Mesenchymal stem cell (in vitro differentiated cells and primary cell): ENCODE measurements at regions not wholly inside any gene's neighbourhood (a gene's known extent, or its start where the extent isn't known, plus 50 kb on each side); places are given as distances from the start of the nearest gene placed in this dataset.
A peak's percentile ranks its signal among the peaks of the same experiment; 100 is the strongest.

Source experiments
- DNase-seq: peaks from one replicate; pipeline ENCODE4 v3.0.0-alpha.2; 2013
- H2AFZ ChIP-seq: one replicate; pipeline ENCODE4 v1.6.1; 2013; ENCODE audit warnings: low read depth, mild to moderate bottlenecking, control low read depth, inconsistent platforms, low read length, moderate library complexity
- H2AK5ac ChIP-seq: 2 replicates; pipeline ENCODE4 v1.6.1; 2013; ENCODE audit warnings: low read length, moderate library complexity, mild to moderate bottlenecking, inconsistent platforms; ENCODE audit not compliant: severe bottlenecking
- H2BK120ac ChIP-seq: one replicate; pipeline ENCODE4 v1.6.1; 2013; ENCODE audit warnings: low read depth, mild to moderate bottlenecking, inconsistent platforms, low read length, moderate library complexity
- H2BK12ac ChIP-seq, 2 experiments: one replicate each; pipeline ENCODE4 v1.6.1; 2013; ENCODE audit warnings: inconsistent platforms in 2 of 2, low read length in 2 of 2, mild to moderate bottlenecking in 2 of 2, moderate library complexity in 2 of 2, control low read depth in 1 of 2
- H2BK15ac ChIP-seq: one replicate; pipeline ENCODE4 v1.6.1; 2013; ENCODE audit warnings: mild to moderate bottlenecking, low read depth, inconsistent platforms; ENCODE audit not compliant: poor library complexity, severe bottlenecking
- H2BK5ac ChIP-seq: 2 replicates; pipeline ENCODE4 v1.6.1; 2013; ENCODE audit warnings: low read depth, mild to moderate bottlenecking, low read length, control low read depth, inconsistent platforms; ENCODE audit not compliant: poor library complexity, severe bottlenecking
- H3K14ac ChIP-seq, 2 experiments: one replicate each; pipeline ENCODE4 v1.6.1; 2013; ENCODE audit warnings: inconsistent platforms in 2 of 2, low read length in 2 of 2, control low read depth in 1 of 2, mild to moderate bottlenecking in 1 of 2, moderate library complexity in 1 of 2
- H3K18ac ChIP-seq, 2 experiments: one replicate each; pipeline ENCODE4 v1.6.1; 2013; ENCODE audit warnings: inconsistent platforms in 2 of 2, low read length in 2 of 2, control low read depth in 1 of 2, low read depth in 1 of 2, mild to moderate bottlenecking in 1 of 2
- H3K23ac ChIP-seq, 2 experiments: one replicate each; pipeline ENCODE4 v1.6.1; 2013; ENCODE audit warnings: inconsistent platforms in 2 of 2, low read length in 2 of 2, mild to moderate bottlenecking in 2 of 2, moderate library complexity in 2 of 2, control low read depth in 1 of 2
- H3K27ac ChIP-seq: 2 replicates; pipeline ENCODE4 v1.5.1; 2013; ENCODE audit warnings: mild to moderate bottlenecking, moderate library complexity, low read length, control low read depth, inconsistent platforms; ENCODE audit not compliant: poor library complexity, severe bottlenecking
- H3K27me3 ChIP-seq, 2 experiments: 2 replicates each; pipeline versions ENCODE4 v1.6.1 to v1.7.0; 2013; ENCODE audit warnings: low read length in 2 of 2, mild to moderate bottlenecking in 2 of 2, moderate library complexity in 2 of 2, control low read depth in 1 of 2, inconsistent platforms in 1 of 2; ENCODE audit not compliant: control insufficient read depth in 1 of 2, insufficient read depth in 1 of 2
- H3K36me3 ChIP-seq, 2 experiments: 2 replicates each; pipeline versions ENCODE4 v1.6.1 to v1.7.0; 2013; ENCODE audit warnings: low read length in 2 of 2, control low read depth in 1 of 2, inconsistent platforms in 1 of 2, low read depth in 1 of 2, mild to moderate bottlenecking in 1 of 2; ENCODE audit not compliant: insufficient read depth in 2 of 2, control insufficient read depth in 1 of 2
- H3K4ac ChIP-seq, 2 experiments: one replicate each; pipeline ENCODE4 v1.6.1; 2013; ENCODE audit warnings: inconsistent platforms in 2 of 2, low read length in 2 of 2, mild to moderate bottlenecking in 2 of 2, moderate library complexity in 2 of 2, control low read depth in 1 of 2, low read depth in 1 of 2
- H3K4me1 ChIP-seq: 2 replicates; pipeline ENCODE4 v1.6.1; 2013; ENCODE audit warnings: low read depth, low read length, control low read depth; ENCODE audit not compliant: control insufficient read depth, insufficient read depth
- H3K4me2 ChIP-seq: 2 replicates; pipeline ENCODE4 v1.6.1; 2013; ENCODE audit warnings: low read length, mild to moderate bottlenecking, inconsistent platforms; ENCODE audit not compliant: poor library complexity, severe bottlenecking
- H3K4me3 ChIP-seq, 2 experiments: 2 replicates each; pipeline versions ENCODE4 v1.5.1 to v1.7.0; 2013; ENCODE audit warnings: low read length in 2 of 2, mild to moderate bottlenecking in 2 of 2, control low read depth in 1 of 2, low read depth in 1 of 2; ENCODE audit not compliant: insufficient read depth in 1 of 2
- H3K79me1 ChIP-seq: replicated peaks from 2 replicates; pipeline ENCODE4 v1.6.1; 2013; ENCODE audit warnings: mild to moderate bottlenecking, control low read depth, low read length, inconsistent platforms; ENCODE audit not compliant: poor library complexity, severe bottlenecking
- H3K9ac ChIP-seq: 2 replicates; pipeline ENCODE4 v1.7.0; 2013; ENCODE audit warnings: mild to moderate bottlenecking, low read length, moderate library complexity
- H3K9me3 ChIP-seq: 2 replicates; pipeline ENCODE4 v1.7.0; 2013; ENCODE audit warnings: mild to moderate bottlenecking, low read length; ENCODE audit not compliant: control insufficient read depth
- H4K8ac ChIP-seq: one replicate; pipeline ENCODE4 v1.6.1; 2013; ENCODE audit warnings: inconsistent platforms, mild to moderate bottlenecking, low read length, moderate library complexity
- H4K91ac ChIP-seq: one replicate; pipeline ENCODE4 v1.6.1; 2013; ENCODE audit warnings: mild to moderate bottlenecking, low read length, inconsistent platforms
- WGBS: methylation state at CpG from one replicate; pipeline ENCODE4 v1.1.7; 2013; ENCODE audit warnings: mixed read lengths; 5-methylcytosine and 5-hydroxymethylcytosine counted together

- Histone ChIP-seq H3K4me3 (no peak overlapping the region), H3K27ac (no peak overlapping the region), H4K91ac (no peak overlapping the region), H2BK120ac (no peak overlapping the region), H3K9ac (no peak overlapping the region), H3K9me3 (no peaks in the 10 kb centered on the region), H2AK5ac (no peak overlapping the region), H3K79me1 (no peaks in the 10 kb centered on the region), H3K18ac (no peak overlapping the region), H3K4me2 (no peak overlapping the region), H3K23ac (no peak overlapping the region), H3K4me1 (peaks cover 2% of the 10 kb centered on the region), H4K8ac (no peak overlapping the region), H2BK5ac (no peak overlapping the region), H2BK12ac (no peak overlapping the region), H3K4ac (no peak overlapping the region), H3K36me3 (no peaks in the 10 kb centered on the region), H3K14ac (no peak overlapping the region), H3K27me3 (no peaks in the 10 kb centered on the region), H2AFZ (no peak overlapping the region), H2BK15ac (no peak overlapping the region)
- WGBS: no CpG with 5 or more reads among the region's 1 CpG
- no peak for DNase-seq
These were observed 172.1 kb upstream of the PHYHIPL start for GRCh38 chr10:59004392-59004791.

GRCh38 chr10:59006511-59007306 is 169.7 kb upstream of the PHYHIPL start:
- Histone ChIP-seq H2BK15ac (no peak overlapping the region), H3K79me1 (no peaks in the 10 kb centered on the region), H2BK5ac (no peak overlapping the region), H2BK120ac (no peak overlapping the region), H2AFZ (no peak overlapping the region), H4K8ac (no peak overlapping the region), H3K36me3 (no peaks in the 10 kb centered on the region), H3K4me2 (no peak overlapping the region), H2AK5ac (no peak overlapping the region), H3K23ac (no peak overlapping the region), H4K91ac (no peak overlapping the region), H3K14ac (no peak overlapping the region), H3K9ac (peak overlapping the region; percentile 27), H3K4ac (no peak overlapping the region), H3K9me3 (no peaks in the 10 kb centered on the region), H3K4me1 (peaks cover 2% of the 10 kb centered on the region), H3K27me3 (no peaks in the 10 kb centered on the region), H3K4me3 (no peak overlapping the region), H3K18ac (no peak overlapping the region), H2BK12ac (no peak overlapping the region), H3K27ac (peak overlapping the region; percentile 55)
- peak; percentile 32 for DNase-seq
- WGBS: 22% methylated on average over 2 of the region's 4 CpGs

GRCh38 chr10:59007307-59008025 is 169.0 kb upstream of the PHYHIPL start:
- WGBS: 60% methylated on average over 3 of the region's 3 CpGs
- Histone ChIP-seq H3K4me1 (peaks cover 2% of the 10 kb centered on the region), H3K4me2 (no peak overlapping the region), H3K27ac (no peak overlapping the region), H2BK120ac (no peak overlapping the region), H2BK5ac (no peak overlapping the region), H2AK5ac (no peak overlapping the region), H3K9ac (no peak overlapping the region), H2BK15ac (no peak overlapping the region), H2BK12ac (no peak overlapping the region), H3K23ac (no peak overlapping the region), H3K4ac (no peak overlapping the region), H3K79me1 (no peaks in the 10 kb centered on the region), H3K9me3 (no peaks in the 10 kb centered on the region), H3K27me3 (no peaks in the 10 kb centered on the region), H3K36me3 (no peaks in the 10 kb centered on the region), H2AFZ (no peak overlapping the region), H3K4me3 (no peak overlapping the region), H4K8ac (no peak overlapping the region), H4K91ac (no peak overlapping the region), H3K18ac (no peak overlapping the region), H3K14ac (no peak overlapping the region)
- DNase-seq: no peak

- Histone ChIP-seq H3K4ac (no peak overlapping the region), H3K4me1 (peaks cover 2% of the 10 kb centered on the region), H3K14ac (no peak overlapping the region), H2BK15ac (no peak overlapping the region), H2BK120ac (no peak overlapping the region), H3K4me2 (no peak overlapping the region), H3K9me3 (no peaks in the 10 kb centered on the region), H4K8ac (no peak overlapping the region), H3K36me3 (no peaks in the 10 kb centered on the region), H2BK5ac (no peak overlapping the region), H4K91ac (no peak overlapping the region), H2AK5ac (peak overlapping the region; percentile 62), H3K9ac (no peak overlapping the region), H2BK12ac (no peak overlapping the region), H3K18ac (no peak overlapping the region), H3K27me3 (no peaks in the 10 kb centered on the region), H2AFZ (no peak overlapping the region), H3K27ac (no peak overlapping the region), H3K4me3 (no peak overlapping the region), H3K79me1 (no peaks in the 10 kb centered on the region), H3K23ac (no peak overlapping the region)
- WGBS: 72% methylated on average over 1 of the region's 1 CpG
- DNase-seq: no peak
These were observed 168.0 kb upstream of the PHYHIPL start for GRCh38 chr10:59008452-59008851.
